ENCODE measurements at regions not wholly inside any gene's neighbourhood (a gene's known extent, or its start where the extent isn't known, plus 50 kb on each side); places are given as distances from the start of the nearest gene placed in this dataset.

DNA sequence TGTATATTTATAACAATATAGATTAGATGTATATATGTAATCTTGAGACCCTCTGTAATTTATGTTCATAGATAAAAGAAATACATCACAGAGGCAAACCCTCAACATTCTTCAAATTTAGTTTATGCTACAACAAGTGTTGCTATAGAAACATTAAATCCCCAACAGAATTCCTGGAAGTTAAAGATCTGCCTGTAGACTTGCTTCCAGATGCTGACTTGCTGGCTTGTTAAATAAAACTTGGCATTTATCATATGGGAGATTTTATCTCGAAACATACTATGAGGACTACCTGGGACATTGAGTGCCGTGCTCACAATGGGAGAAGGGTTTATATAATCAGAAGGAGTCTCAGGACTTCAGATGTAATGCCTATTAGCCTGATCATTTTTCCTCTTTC lies 136.3 kb upstream of the PLXNC1 start:
- TF ChIP-seq, protein P1, sequence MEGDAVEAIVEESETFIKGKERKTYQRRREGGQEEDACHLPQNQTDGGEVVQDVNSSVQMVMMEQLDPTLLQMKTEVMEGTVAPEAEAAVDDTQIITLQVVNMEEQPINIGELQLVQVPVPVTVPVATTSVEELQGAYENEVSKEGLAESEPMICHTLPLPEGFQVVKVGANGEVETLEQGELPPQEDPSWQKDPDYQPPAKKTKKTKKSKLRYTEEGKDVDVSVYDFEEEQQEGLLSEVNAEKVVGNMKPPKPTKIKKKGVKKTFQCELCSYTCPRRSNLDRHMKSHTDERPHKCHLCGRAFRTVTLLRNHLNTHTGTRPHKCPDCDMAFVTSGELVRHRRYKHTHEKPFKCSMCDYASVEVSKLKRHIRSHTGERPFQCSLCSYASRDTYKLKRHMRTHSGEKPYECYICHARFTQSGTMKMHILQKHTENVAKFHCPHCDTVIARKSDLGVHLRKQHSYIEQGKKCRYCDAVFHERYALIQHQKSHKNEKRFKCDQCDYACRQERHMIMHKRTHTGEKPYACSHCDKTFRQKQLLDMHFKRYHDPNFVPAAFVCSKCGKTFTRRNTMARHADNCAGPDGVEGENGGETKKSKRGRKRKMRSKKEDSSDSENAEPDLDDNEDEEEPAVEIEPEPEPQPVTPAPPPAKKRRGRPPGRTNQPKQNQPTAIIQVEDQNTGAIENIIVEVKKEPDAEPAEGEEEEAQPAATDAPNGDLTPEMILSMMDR (IDR thresholded peaks at IDR 0.05), result no peak
- TF ChIP-seq EP300 (IDR thresholded peaks at IDR 0.05), result no peak
- no peak for TF ChIP-seq POLR2A (IDR thresholded peaks at IDR 0.05)
